ENCODE measurements at regions not wholly inside any gene's neighbourhood (a gene's known extent, or its start where the extent isn't known, plus 50 kb on each side); places are given as distances from the start of the nearest gene placed in this dataset.
"Not testable (repeated sequence)": the region's sequence is repeated elsewhere in the genome, so short reads cannot be mapped to it uniquely, and the experiment has no call there.

- DNase-seq; H3K4me1 ChIP-seq (ENCODE audit: control insufficient read depth in 3 of 3, insufficient read depth in 2 of 3, low read depth in 1 of 3, low read length in 2 of 3); H3K36me3 ChIP-seq (ENCODE audit: control insufficient read depth in 3 of 3, insufficient read depth in 2 of 3, low read depth in 1 of 3, low read length in 3 of 3); H3K9me3 ChIP-seq (ENCODE audit: control insufficient read depth in 2 of 2, insufficient read depth in 1 of 2, low read depth in 1 of 2, low read length in 1 of 2); H3K4me3 ChIP-seq (ENCODE audit: low read depth in 1 of 3, low read length in 3 of 3); FAIRE-seq; H3K27me3 ChIP-seq (ENCODE audit: control insufficient read depth in 3 of 3, insufficient read depth in 3 of 3, low read length in 3 of 3); H3K27ac ChIP-seq (ENCODE audit: low read depth in 1 of 3, low read length in 2 of 3): not testable (repeated sequence)
- WGBS, 3 donors = 85 to 90% (median 87%) methylated on average over 3 of the region's 3 CpGs
Observed at GRCh38 chr7:94788378-94788777, 119.0 kb upstream of the PPP1R9A start.

- 80 to 88% (median 86%) methylated on average over 2 of the region's 2 CpGs for WGBS, 3 donors
- Histone ChIP-seq H3K27me3 (ENCODE audit: control insufficient read depth in 3 of 3, insufficient read depth in 3 of 3, low read length in 3 of 3) (no peaks in the 10 kb centered on the region), H3K9me3 (ENCODE audit: control insufficient read depth in 2 of 2, insufficient read depth in 1 of 2, low read depth in 1 of 2, low read length in 1 of 2) (no peaks in the 10 kb centered on the region), H3K4me3 (ENCODE audit: low read depth in 1 of 3, low read length in 3 of 3) (no peak overlapping the region), H3K27ac (ENCODE audit: low read depth in 1 of 3, low read length in 2 of 3) (no peak overlapping the region), H3K36me3 (ENCODE audit: control insufficient read depth in 3 of 3, insufficient read depth in 2 of 3, low read depth in 1 of 3, low read length in 3 of 3) (no peaks in the 10 kb centered on the region), H3K4me1 (ENCODE audit: control insufficient read depth in 3 of 3, insufficient read depth in 2 of 3, low read depth in 1 of 3, low read length in 2 of 3) (no peaks in the 10 kb centered on the region)
- no peak for DNase-seq
- no peak for FAIRE-seq
Observed at GRCh38 chr7:94792241-94792640, 115.2 kb upstream of the PPP1R9A start.

DNA sequence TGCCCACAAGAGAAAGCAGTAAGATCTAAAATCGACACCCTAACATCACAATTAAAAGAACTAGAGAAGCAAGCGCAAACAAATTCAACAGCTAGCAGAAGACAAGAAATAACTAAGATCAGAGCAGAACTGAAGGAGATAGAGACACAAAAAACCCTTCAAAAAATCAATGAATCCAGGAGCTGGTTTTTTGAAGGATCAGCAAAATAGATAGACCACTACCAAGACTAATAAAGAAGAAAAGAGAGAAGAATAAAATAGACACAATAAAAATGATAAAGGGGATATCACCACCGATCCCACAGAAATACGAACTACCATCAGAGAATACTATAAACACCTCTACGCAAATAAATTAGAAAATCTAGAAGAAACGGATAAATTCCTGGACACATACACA lies 110.0 kb upstream of the PPP1R9A start:
- not testable (repeated sequence) for FAIRE-seq; H3K4me3 ChIP-seq (ENCODE audit: low read depth in 1 of 3, low read length in 3 of 3)
- 83 to 95% (median 93%) methylated on average over 6 of the region's 6 CpGs for WGBS, 3 donors

DNA sequence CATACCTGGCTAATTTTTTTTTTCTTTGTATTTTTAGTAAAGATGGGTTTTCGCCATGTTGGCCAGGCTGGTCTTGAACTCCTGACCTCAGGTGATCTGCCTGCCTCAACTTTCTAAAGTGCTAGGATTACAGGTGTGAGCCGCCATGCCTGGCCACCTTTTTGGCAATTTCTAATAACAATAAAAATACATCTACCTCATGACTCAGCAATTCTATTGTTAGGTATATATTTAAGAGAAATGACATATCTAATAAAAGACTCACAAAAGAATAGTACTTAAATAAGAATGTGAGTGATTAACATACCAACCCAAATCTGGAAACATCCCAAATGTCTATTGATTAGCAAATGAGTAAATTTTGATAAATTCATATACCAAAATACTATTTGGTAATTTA lies 103.6 kb upstream of the PPP1R9A start:
- 87 to 94% (median 92%) methylated on average over 2 of the region's 2 CpGs for WGBS, 3 donors
- Histone ChIP-seq H3K27ac (ENCODE audit: low read depth in 1 of 3, low read length in 2 of 3) (no peak overlapping the region), H3K9me3 (ENCODE audit: control insufficient read depth in 2 of 2, insufficient read depth in 1 of 2, low read depth in 1 of 2, low read length in 1 of 2) (no peaks in the 10 kb centered on the region), H3K27me3 (ENCODE audit: control insufficient read depth in 3 of 3, insufficient read depth in 3 of 3, low read length in 3 of 3) (no peaks in the 10 kb centered on the region), H3K36me3 (ENCODE audit: control insufficient read depth in 3 of 3, insufficient read depth in 2 of 3, low read depth in 1 of 3, low read length in 3 of 3) (no peaks in the 10 kb centered on the region), H3K4me3 (ENCODE audit: low read depth in 1 of 3, low read length in 3 of 3) (no peak overlapping the region), H3K4me1 (ENCODE audit: control insufficient read depth in 3 of 3, insufficient read depth in 2 of 3, low read depth in 1 of 3, low read length in 2 of 3) (no peaks in the 10 kb centered on the region)
- DNase-seq = no peak
- FAIRE-seq = no peak

More for the DNA sequence above, 110.0 kb upstream of the PPP1R9A start:
- H3K27ac ChIP-seq (ENCODE audit: low read depth in 1 of 3, low read length in 2 of 3); H3K36me3 ChIP-seq (ENCODE audit: control insufficient read depth in 3 of 3, insufficient read depth in 2 of 3, low read depth in 1 of 3, low read length in 3 of 3); DNase-seq; H3K27me3 ChIP-seq (ENCODE audit: control insufficient read depth in 3 of 3, insufficient read depth in 3 of 3, low read length in 3 of 3); H3K4me1 ChIP-seq (ENCODE audit: control insufficient read depth in 3 of 3, insufficient read depth in 2 of 3, low read depth in 1 of 3, low read length in 2 of 3); H3K9me3 ChIP-seq (ENCODE audit: control insufficient read depth in 2 of 2, insufficient read depth in 1 of 2, low read depth in 1 of 2, low read length in 1 of 2): not testable (repeated sequence)

DNA sequence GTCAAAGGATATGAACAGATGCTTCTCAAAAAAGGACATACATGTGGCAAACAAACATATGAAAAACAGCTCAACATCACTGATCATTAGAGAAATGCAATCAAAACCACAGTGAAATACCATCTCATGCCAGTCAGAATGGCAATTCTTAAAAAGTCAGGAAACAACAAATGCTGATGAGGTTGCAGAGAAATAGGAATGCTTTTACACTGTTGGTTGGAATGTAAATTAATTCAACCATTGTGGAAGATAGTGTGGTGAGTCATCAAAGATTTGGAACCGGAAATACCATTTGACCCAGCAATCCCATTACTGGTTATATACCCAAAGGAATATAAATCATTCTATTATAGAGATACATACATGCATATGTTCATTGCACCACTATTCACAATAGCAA lies 98.7 kb upstream of the PPP1R9A start:
- not testable (repeated sequence) for DNase-seq; H3K27me3 ChIP-seq (ENCODE audit: control insufficient read depth in 3 of 3, insufficient read depth in 3 of 3, low read length in 3 of 3); H3K4me1 ChIP-seq (ENCODE audit: control insufficient read depth in 3 of 3, insufficient read depth in 2 of 3, low read depth in 1 of 3, low read length in 2 of 3); H3K27ac ChIP-seq (ENCODE audit: low read depth in 1 of 3, low read length in 2 of 3); H3K36me3 ChIP-seq (ENCODE audit: control insufficient read depth in 3 of 3, insufficient read depth in 2 of 3, low read depth in 1 of 3, low read length in 3 of 3); H3K9me3 ChIP-seq (ENCODE audit: control insufficient read depth in 2 of 2, insufficient read depth in 1 of 2, low read depth in 1 of 2, low read length in 1 of 2); FAIRE-seq; H3K4me3 ChIP-seq (ENCODE audit: low read depth in 1 of 3, low read length in 3 of 3)
- WGBS, 3 donors = 70 to 84% (median 81%) methylated on average over 1 of the region's 1 CpG

GRCh38 chr7:94810496-94810895 lies 96.9 kb upstream of the PPP1R9A start:
- no peaks in the 10 kb centered on the region for H3K4me1 ChIP-seq (ENCODE audit: control insufficient read depth in 3 of 3, insufficient read depth in 2 of 3, low read depth in 1 of 3, low read length in 2 of 3)
- H3K27ac ChIP-seq (ENCODE audit: low read depth in 1 of 3, low read length in 2 of 3) = no peak overlapping the region
- no peak overlapping the region for H3K4me3 ChIP-seq (ENCODE audit: low read depth in 1 of 3, low read length in 3 of 3)
- H3K27me3 ChIP-seq (ENCODE audit: control insufficient read depth in 3 of 3, insufficient read depth in 3 of 3, low read length in 3 of 3) = no peaks in the 10 kb centered on the region
- H3K36me3 ChIP-seq (ENCODE audit: control insufficient read depth in 3 of 3, insufficient read depth in 2 of 3, low read depth in 1 of 3, low read length in 3 of 3) = no peaks in the 10 kb centered on the region
- no peaks in the 10 kb centered on the region for H3K9me3 ChIP-seq (ENCODE audit: control insufficient read depth in 2 of 2, insufficient read depth in 1 of 2, low read depth in 1 of 2, low read length in 1 of 2)
- DNase-seq (no peak), FAIRE-seq (no peak)
- WGBS, 3 donors = 73 to 89% (median 84%) methylated on average over 3 of the region's 3 CpGs

DNA sequence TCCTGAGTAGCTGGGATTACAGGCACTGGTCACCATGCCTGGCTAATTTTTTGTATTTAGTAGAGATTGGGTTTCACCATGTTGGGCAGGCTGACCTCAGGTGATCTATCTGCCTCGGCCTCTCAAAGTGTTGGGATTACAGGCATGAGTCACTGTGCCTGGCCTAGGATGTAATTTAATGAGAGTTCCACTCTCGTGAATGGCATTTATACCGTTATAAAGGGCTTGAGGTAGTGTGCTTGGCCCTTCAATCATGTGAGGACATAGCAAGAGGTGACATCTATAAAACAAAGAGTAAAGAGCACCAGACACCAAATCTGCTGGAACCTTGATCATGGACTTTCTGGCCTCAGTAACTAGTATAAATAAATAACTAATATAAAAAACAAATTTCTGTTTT lies 93.5 kb upstream of the PPP1R9A start:
- 57 to 81% (median 66%) methylated on average over 3 of the region's 3 CpGs for WGBS, 3 donors
- Histone ChIP-seq H3K9me3 (ENCODE audit: control insufficient read depth in 2 of 2, insufficient read depth in 1 of 2, low read depth in 1 of 2, low read length in 1 of 2) (no peaks in the 10 kb centered on the region), H3K4me1 (ENCODE audit: control insufficient read depth in 3 of 3, insufficient read depth in 2 of 3, low read depth in 1 of 3, low read length in 2 of 3) (no peaks in the 10 kb centered on the region), H3K27me3 (ENCODE audit: control insufficient read depth in 3 of 3, insufficient read depth in 3 of 3, low read length in 3 of 3) (no peaks in the 10 kb centered on the region), H3K36me3 (ENCODE audit: control insufficient read depth in 3 of 3, insufficient read depth in 2 of 3, low read depth in 1 of 3, low read length in 3 of 3) (no peaks in the 10 kb centered on the region), H3K27ac (ENCODE audit: low read depth in 1 of 3, low read length in 2 of 3) (no peak overlapping the region), H3K4me3 (ENCODE audit: low read depth in 1 of 3, low read length in 3 of 3) (no peak overlapping the region)
- no peak for DNase-seq
- no peak for FAIRE-seq

DNA sequence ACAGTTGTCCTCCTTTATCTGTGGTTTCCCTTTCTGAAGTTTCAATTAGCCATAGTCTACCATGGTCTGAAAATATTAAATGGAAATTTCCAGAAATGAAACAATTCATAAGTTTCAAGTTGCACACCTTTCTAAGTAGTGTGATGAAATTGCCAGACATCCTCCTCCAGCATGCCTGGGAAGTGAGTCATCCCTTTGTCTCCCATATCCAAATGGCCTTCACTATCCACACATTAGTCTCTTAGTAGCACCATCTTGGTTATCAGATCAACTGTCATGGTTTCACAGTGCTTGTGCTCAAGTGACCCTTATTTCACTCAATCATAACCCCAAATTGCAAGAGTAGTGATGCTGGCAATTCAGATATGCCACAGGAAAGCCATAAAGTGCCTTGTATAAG lies 83.4 kb upstream of the PPP1R9A start:
- H3K36me3 ChIP-seq (ENCODE audit: control insufficient read depth in 3 of 3, insufficient read depth in 2 of 3, low read depth in 1 of 3, low read length in 3 of 3) = no peaks in the 10 kb centered on the region
- FAIRE-seq = no peak
- H3K27me3 ChIP-seq (ENCODE audit: control insufficient read depth in 3 of 3, insufficient read depth in 3 of 3, low read length in 3 of 3) = no peaks in the 10 kb centered on the region
- no peak for DNase-seq
- H3K27ac ChIP-seq (ENCODE audit: low read depth in 1 of 3, low read length in 2 of 3) = no peak overlapping the region
- no peaks in the 10 kb centered on the region for H3K4me1 ChIP-seq (ENCODE audit: control insufficient read depth in 3 of 3, insufficient read depth in 2 of 3, low read depth in 1 of 3, low read length in 2 of 3)
- H3K4me3 ChIP-seq (ENCODE audit: low read depth in 1 of 3, low read length in 3 of 3) = no peak overlapping the region
- peaks cover 0 to 6% of the 10 kb centered on the region in 2 donors for H3K9me3 ChIP-seq (ENCODE audit: control insufficient read depth in 2 of 2, insufficient read depth in 1 of 2, low read depth in 1 of 2, low read length in 1 of 2)

DNA sequence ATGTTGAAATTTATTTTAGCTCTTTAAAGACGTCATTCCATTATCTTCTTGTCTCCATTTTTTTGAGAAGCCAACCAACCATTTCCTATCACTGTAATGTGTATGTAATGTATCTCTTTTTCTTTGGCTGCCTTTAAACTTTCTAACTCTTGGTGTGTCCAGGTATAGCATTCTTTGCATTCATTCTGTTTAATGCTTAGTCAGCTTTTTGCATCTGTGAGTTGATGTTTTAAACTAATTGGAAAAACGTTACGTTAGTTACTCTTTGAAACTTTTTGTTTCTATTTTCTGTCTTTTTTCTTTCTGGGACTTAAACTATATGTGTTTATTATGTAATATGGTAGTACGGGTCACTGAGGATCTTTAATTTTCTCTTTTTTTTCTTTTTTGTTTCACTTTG lies 77.4 kb upstream of the PPP1R9A start:
- no peak overlapping the region for H3K4me3 ChIP-seq (ENCODE audit: low read depth in 1 of 3, low read length in 3 of 3)
- 87 to 92% (median 88%) methylated on average over 4 of the region's 4 CpGs for WGBS, 3 donors
- no peak for DNase-seq

More for the DNA sequence above, 77.4 kb upstream of the PPP1R9A start:
- Histone ChIP-seq H3K9me3 (ENCODE audit: control insufficient read depth in 2 of 2, insufficient read depth in 1 of 2, low read depth in 1 of 2, low read length in 1 of 2) (no peaks in the 10 kb centered on the region), H3K27me3 (ENCODE audit: control insufficient read depth in 3 of 3, insufficient read depth in 3 of 3, low read length in 3 of 3) (no peaks in the 10 kb centered on the region), H3K36me3 (ENCODE audit: control insufficient read depth in 3 of 3, insufficient read depth in 2 of 3, low read depth in 1 of 3, low read length in 3 of 3) (no peaks in the 10 kb centered on the region), H3K27ac (ENCODE audit: low read depth in 1 of 3, low read length in 2 of 3) (no peak overlapping the region), H3K4me1 (ENCODE audit: control insufficient read depth in 3 of 3, insufficient read depth in 2 of 3, low read depth in 1 of 3, low read length in 2 of 3) (no peaks in the 10 kb centered on the region)
- FAIRE-seq = no peak
